NCI-H774 (cell line): ENCODE measurements at regions not wholly inside any gene's neighbourhood (a gene's known extent, or its start where the extent isn't known, plus 50 kb on each side); places are given as distances from the start of the nearest gene placed in this dataset.
"Not testable (repeated sequence)": the region's sequence is repeated elsewhere in the genome, so short reads cannot be mapped to it uniquely, and the experiment has no call there.

Experiments used
- DNase-seq: peaks from one replicate; lab custom pipeline; 2025; lab: John Stamatoyannopoulos, UW

DNA sequence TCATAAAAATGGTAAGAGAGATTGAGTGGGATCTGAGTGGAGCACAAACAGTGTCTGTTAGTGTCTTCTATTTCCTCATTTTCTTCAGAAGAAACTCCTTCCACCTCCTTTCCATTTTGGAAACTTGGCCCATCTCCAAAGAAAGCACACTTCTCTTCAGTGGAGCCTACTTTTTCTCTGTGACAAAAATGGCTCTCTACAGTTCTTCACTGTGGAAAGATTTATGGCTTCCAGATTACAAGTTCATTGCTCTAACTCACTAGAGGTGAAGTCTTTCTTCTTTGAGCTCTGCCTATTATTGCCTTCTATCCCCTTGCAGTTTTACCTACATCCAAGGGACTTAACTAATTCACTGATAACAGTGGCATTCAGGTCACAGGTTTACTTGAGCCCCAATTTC, 325.8 kb downstream of the ANTXR2 start:
- DNase-seq = no peak

DNA sequence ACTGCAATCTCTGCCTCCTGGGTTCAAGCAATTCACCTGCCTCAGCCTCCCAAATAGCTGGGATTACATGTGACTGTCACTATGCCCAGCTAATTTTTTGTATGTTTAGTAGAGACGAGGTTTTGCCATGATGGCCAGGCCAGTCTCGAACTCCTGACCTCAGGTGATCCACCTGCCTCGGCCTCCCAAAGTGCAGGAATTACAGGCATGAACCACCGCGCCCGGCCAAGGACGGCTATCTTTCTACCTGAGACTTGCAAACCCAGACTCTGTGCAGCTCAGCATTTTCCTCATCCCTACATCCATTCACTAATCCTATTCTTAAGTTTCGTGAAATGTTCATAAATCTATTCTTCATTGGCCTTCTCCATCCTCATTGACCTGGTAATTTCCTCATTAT, 330.0 kb downstream of the ANTXR2 start:
- DNase-seq = no peak

DNA sequence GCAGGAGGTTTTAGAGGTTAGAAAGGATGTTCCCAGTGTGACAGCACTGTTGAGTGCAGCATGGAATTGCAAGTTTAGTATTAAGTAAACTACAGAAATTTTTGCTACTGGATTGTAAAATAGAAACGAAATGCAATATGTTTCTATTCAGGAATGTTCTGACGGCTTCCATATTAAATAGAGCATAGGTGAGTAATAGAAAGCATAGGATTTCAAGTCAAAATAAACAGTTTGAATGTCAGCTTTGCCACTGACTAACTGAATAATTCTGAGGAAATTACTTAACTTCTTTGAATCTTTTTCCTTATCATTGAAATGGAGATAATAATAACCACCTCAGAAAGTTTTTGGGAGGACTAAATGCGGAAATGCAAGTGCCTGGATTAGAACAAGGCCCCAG, 331.9 kb upstream of the GK2 start:
- DNase-seq = no peak

DNA sequence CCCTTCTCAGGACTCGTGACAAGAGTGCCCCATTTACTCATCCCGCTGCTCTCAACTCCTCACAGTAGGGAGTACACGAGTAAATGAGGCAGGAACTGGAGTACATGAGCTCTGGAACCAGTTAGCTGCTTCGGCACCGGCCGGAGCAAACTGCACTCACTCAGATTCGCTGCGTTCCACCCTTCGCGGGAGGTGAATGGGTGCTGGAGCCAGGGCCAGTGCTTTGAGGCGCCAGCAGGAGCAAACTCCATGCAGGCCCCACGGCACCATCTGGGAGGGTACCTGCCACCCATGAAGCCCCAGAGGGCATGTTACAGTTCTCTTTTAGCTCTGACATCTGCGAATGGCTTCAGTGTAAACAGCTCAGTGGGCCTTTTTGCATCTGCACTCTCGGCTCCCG, 315.5 kb upstream of the GK2 start:
- DNase-seq = no peak

DNA sequence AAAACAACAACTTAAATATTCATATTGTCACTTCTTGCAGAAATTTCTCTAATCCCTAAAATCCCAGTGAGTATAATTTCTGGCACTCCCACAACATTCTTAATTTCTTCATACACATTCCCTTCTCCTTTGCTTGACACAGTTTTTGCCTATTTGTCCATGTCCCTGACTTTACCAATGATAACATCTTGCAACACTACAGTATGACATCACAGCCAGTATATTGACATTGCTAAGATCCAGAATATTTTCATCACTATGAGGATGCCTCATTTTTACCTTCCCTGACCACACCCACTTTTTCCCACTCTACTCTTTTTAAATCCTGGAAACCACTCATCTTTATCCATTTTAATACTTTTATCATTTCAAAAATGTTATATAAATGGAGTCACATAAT, 292.3 kb upstream of the GK2 start:
- no peak for DNase-seq

DNA sequence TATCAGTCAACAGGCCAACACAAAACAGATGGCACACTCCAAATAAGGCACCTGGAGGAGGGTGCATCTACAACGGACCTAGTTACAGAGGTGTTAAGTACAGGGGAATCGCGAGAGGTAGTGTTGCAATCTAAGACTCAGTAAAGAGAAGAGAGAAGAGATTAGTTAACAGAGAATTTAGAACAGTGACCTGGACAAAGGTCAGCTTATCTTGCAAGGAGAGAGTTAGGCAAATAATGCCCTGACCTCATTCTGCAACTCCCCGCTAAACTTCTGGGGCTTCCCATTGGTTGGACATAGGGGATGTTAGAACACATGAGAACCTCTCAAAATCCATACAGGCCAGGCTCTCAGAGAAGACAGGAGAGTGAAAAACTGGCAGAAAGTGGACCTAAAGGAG, 289.4 kb upstream of the GK2 start:
- DNase-seq = no peak

DNA sequence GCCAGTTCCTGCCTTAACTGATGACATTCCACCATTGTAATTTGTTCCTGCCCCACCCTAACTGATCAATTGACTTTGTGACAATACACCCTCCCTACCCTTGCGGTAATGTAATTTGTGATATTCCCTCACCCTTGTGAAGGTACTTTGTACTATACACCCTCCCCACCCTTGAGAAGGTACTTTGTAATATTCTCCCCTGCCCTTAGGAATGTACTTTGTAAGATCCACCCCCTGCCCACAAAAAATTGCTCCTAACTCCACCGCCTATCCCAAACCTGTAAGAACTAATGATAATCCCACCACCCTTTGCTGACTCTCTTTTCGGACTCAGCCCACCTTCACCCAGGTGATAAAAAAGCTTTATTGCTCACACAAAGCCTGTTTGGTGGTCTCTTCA, 288.5 kb upstream of the GK2 start:
- not testable (repeated sequence) for DNase-seq

DNA sequence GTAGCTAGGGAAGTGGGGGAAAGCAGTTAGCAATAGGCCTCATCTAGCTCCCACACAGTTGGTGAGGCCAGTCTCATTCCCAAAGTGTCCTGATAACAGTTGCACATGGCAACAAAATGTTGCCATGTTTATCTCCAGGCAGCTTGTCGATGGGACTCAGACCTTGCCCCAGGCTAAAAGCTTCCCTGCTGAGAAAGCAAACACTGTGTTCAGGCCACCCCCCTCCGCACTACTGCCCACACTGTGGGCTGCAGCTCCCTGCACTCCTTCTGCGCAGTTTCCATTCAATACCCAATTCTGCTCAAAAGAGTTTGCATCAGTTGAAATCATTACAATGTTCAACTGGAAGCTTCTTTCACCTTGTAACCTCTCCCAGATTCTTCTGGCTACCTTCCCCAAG, 287.8 kb upstream of the GK2 start:
- no peak for DNase-seq

DNA sequence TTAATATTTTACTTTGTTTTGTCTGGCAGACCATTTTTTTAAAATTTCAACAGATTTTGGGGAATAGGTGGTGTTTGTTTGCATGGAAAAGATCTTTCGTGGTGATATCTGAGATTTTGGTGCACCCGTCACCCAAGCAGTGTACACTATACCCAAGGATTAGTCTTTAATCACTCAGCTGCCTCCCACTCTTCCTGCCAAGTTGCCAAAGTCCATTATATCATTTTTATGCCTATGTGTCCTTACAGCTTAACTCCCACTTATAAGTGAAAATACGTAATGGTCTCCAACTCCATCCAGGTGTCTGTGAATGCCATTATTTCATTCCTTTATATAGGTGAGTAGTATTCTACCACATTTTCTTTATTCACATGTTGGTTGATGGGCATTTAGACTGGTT, 281.7 kb upstream of the GK2 start:
- no peak for DNase-seq

DNA sequence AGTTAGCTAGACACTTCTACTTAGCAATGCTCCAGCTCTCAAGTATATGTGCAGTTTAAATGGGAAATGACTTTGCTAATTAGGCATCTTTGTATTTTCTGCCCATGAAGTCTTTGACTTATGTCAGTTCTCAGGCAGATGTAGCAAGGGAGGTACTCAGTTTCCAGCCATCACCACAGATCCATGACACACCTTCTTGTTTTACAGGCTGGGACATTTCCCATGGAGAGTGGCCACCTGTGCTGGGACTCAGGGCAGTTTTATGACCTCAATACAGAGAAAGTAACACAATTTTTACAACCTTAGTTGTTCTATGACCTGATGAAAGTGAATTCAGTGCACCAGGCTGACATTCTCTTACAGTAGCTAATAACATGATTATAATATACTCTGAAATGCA, 280.7 kb upstream of the GK2 start:
- DNase-seq = no peak

DNA sequence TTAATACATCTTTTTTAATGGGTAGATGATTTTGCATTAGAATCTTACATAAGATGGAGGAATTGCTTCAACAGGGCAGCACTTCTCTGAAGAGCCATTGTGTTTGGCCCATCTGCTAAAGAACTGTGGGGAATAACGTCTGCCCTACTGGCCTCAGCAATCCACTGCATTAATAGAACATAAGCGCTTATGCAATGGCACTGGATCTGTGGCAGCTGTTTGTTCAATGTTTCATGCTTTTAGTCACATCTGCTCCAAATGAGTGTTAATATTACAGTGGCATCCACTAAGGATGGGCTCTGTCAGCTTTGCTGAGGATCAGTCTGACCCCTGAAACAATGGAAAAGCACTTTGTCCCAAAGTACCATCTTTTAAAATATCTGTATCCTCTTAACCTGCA, 279.0 kb upstream of the GK2 start:
- DNase-seq = no peak

DNA sequence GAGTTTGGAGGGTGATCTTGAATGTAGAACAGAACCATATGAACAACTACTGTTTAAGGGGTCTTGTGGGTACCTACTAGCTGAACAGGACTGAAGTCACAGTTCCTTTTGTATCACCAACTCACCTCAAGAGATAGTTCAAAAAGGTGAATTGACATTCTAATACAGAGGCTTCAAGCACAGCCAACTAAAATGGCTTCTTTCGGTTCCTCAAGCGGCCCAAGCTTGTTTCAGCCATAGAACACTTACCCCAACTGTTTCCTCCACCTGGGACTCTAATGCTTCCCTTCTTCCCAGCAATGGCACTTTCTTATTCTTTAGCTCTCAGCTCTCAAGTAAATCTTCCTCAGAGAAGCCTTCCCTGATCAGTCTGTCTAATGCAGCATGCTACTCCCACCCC, 277.5 kb upstream of the GK2 start:
- DNase-seq = no peak

DNA sequence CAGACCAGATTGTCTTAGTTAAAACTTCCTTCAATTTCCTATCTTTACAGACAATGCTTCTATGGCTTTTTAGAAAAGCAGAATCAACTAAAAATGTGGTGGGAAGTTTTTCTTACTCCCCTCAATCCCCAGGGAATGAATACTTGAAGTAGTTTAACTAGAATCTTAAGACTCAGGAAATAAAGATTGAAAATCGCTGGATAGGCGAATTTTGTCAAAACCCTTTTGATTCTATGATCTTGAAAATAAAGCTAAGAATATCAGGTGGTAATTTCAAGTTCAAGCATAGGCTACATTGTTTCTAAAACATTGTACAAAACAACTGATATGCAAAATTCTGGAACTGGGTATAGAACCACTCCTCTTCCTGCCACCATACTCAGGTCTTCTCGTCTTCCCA, 276.5 kb upstream of the GK2 start:
- DNase-seq = no peak

DNA sequence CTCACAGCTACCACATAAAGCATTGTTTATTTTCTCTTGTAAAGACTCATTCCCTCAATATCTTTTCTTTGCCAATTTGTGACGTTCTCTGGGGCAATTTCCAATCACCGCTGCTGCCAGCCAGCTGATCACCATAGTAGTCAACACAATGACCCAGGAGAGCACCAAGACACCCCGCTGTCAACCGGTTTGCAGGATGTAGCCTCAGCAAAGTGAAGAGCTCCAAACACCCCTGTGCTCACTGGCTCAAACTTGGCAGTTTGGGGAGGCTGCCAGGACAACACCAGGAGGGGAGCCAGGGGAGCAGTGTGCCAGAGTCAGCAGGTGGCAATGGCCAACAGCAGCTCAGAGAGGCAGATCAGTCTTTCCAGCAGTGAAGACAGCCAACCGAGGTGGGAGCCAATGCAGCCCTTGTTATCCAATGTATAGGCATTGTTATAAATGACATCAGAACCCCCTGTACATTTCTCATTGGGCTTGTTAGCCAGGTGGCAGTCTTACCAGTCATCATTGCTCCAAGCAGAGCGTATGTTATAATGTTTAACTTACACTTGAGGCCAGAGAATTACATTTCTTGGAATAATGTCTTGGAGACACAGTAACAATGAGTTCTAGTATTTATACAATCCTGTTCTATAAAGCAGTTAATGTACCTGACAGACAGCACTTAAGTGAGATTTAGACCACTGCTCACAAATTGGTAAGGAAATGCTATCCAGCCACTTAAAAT, 274.9 kb upstream of the GK2 start:
- no peak for DNase-seq

DNA sequence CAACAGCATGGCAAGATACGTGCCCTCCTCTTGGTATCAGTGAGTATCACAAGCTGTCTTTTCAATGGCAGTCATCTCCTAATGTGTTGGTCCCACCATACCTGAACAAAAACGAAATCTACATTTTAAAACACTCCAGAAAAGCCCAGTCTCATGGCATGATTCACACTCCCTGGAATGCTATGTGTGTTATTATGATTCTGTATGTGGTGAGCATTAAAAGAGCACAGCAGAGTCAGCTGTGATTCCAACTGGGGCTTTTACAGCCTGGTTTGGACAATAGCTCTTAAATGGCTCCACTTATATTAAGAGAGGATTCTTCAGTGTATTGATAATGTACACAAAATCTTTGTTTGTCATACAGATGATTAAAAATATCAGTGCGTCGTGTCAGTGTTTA, 274.1 kb upstream of the GK2 start:
- DNase-seq = no peak

DNA sequence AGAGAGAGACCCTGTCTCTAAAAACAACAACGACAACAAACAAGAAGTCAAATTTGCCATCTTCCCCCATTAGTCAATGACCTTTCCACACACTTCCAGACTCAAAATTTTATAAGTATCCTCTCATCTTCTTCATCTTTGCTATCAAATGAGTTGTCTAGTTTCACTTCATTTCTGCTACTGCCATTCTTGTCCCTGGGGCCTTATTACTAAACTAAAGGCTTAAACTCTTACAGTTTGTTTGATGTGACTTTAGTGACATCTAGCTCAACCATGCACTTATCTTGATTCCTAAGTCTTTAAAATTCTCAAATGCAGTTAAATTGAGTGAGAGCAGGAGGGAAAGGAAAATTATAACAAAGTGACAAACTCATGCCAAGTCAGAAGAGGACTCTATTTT, 271.8 kb upstream of the GK2 start:
- DNase-seq = no peak

DNA sequence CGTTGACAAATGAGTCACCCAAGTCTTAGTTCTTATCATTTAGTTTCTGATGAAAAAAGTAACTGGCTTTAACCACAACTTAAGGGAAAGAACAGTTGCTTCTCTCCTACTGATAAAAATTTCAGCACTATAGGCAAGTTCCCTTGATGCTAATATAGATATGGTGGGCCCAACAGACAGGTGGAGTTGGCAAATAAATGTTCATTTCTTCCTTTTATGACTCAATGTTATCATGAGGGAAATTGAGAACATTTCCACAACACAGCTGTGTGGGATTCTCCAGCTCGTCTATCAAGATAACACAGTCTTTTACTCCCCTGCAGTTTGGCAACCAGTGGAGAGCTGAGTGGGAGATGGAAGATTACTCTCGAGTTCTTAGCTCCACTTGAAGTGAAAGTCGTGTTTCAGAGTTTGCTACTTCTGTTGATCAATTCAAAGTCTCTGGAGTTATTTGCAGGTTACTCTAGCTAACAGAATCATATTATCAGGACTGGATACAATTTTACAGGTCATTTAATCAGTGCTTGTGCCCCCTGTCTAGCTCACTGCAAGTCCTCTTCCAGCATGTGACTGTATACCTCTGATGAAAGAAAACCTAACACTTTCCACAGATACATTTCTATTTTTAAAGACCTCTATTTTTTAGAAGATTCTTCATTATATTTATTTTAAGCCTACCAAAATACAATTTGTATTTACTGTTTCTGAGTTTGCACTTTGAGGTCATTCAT, 270.6 kb upstream of the GK2 start:
- no peak for DNase-seq

DNA sequence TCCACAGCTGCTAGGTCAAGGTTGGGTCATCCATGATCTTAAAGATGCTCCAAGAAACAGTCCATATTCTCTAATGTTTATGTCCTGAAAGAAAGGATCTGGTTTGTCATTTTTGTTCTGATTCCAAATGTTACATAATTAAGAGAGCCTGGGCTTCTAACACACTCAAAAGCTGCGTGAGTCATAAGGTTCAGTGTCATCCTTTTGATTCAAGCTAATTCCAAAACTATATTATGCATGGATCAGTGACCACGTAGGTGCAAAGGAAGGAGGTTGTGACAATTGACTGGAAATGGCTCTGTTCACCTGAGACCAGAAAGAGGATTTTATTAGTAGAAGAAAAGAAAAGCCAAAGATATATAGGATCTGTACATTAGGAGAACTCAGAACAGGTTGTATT, 268.7 kb upstream of the GK2 start:
- no peak for DNase-seq

DNA sequence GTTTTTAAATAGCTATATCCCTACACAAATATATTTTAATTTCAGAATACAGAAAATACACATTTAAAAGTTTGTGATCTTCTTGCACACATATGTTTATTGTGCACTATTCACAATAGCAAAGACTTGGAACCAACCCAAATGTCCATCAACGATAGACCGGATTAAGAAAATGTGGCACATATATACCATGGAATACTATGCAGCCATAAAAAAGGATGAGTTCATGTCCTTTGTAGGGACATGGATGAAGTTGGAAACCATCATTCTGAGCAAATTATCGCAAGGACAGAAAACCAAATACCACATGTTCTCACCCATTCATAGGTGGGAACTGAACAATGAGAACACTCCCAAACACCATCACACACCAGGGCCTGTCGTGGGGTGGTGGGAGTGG, 266.9 kb upstream of the GK2 start:
- DNase-seq = not testable (repeated sequence)

DNA sequence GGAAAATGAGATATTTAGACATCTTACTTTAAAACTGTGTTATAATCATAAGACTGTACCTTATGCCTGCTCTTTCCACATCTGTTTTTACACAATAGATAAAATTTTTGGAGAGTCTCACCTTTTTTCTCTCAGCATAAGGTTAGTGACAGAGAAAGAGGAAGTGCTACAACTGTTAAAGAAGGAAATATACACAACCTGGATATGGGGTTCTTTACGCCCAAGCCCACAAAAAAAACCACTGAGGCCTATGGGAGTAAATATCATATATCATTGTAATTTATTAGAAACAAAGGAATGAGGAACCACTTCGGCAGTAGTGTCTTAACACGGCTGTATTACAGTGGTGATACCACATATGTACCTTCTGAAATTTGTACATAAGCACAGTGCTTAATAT, 265.9 kb upstream of the GK2 start:
- DNase-seq = no peak

DNA sequence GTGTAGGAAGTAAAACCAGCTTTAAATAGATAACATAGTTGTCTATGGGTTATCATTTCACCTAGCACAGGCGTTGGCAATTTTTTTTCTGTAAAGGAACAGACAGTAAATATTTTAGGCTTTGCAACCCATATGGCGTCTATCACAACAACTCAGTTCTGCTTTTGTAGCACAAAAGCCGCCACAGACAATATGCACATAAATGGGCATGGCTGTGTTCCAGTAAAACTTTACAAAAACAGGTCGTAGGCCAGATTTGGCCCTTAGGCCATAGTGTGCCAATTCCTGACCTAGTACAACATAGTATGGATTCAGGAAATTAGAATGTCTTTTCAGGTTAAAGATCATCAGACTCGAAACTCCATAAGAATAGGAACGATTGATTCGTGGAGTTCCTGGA, 265.3 kb upstream of the GK2 start:
- DNase-seq = no peak

DNA sequence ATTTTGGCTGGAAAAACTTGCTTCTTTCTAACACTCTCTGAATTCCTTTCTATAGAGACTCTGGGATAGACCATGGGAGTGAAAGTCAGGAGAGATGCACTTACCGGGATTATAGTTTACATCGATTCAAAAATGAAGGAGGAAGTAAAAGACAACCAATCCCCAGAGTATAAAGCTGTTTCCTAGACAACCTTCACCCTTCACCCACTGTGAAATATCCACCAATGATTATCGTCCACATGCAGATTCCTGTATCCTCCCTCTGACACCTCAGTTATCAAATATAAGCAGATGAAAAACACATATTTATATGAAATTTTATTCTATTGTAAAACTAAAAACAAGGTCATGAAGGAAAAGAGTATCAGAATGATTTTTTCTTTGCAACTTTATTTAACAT, 258.8 kb upstream of the GK2 start:
- DNase-seq = no peak

DNA sequence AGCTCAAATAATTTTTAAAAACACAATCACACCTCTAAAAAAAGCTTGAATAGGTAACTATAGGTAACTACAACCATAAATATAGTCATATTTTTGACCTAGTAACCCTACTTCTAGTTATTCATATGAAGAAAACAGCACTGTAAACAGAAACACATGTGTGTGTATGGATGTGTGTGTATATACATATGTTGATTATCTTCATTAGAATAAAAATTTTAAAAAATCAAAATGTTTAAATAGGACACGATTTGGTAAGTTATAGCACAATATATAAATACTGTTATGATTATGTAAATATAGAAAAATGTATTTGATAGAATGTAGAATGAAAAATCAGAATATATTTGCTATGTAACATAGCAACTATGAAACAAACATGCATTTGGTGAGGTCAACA, 258.1 kb upstream of the GK2 start:
- DNase-seq = no peak

DNA sequence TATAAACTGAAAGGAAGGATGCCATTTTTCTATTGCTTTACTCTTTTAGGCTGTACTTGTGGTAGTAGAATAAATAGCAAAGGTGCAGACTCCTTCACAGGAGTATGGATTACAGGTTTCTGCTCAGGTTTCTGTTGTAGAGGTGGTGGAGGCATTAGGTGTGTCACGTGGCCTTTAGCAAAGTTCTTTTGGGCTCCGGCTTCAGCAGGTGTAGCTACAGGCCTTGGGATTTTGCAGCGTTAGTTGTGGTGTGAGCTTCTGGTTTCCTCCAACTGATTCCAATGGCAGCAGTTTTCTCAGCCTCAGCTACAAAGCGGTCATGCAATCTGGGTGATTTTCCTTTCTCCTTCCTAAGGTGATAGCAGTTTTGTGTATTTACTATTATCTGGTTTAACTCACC, 255.8 kb upstream of the GK2 start:
- DNase-seq = no peak
